OCI-LY3 (cell line): ENCODE measurements at regions not wholly inside any gene's neighbourhood (a gene's known extent, or its start where the extent isn't known, plus 50 kb on each side); places are given as distances from the start of the nearest gene placed in this dataset.
A peak's percentile ranks its signal among the peaks of the same experiment; 100 is the strongest.

ENCODE experiments used
- H2AFZ ChIP-seq: fragments of 200-600, 300-600 bp; shearing (Covaris generic); 2 replicates; pipeline ENCODE4 v1.6.0; 2014; ENCODE audit warnings: antibody characterized with exemption, low read depth, low read length
- H3K27ac ChIP-seq: fragments of 200-600, 300-600 bp; sonication (generic); 2 replicates; pipeline ENCODE4 v1.5.1; 2014; ENCODE audit warnings: mild to moderate bottlenecking, low read length, moderate library complexity, mixed read lengths
- H3K27me3 ChIP-seq: fragments of 200-600, 300-600 bp; sonication (generic); 2 replicates; pipeline ENCODE4 v1.6.1; 2014; ENCODE audit warnings: low read depth, low read length, mixed read lengths
- H3K36me3 ChIP-seq: fragments of 200-600, 300-600 bp; sonication (generic); replicated peaks from 2 replicates; pipeline ENCODE3; 2014; ENCODE audit warnings: low read depth, low read length, mixed read lengths
- H3K4me1 ChIP-seq: fragments of 300-600, 200-600 bp; sonication (generic); 2 replicates; pipeline ENCODE4 v1.6.1; 2014; ENCODE audit warnings: low read length, mixed read lengths
- H3K4me2 ChIP-seq: fragments of 200-600, 300-600 bp; sonication (generic); 2 replicates; pipeline ENCODE4 v1.6.1; 2014; ENCODE audit warnings: low read length, mixed read lengths
- H3K4me3 ChIP-seq: fragments of 300-600, 200-600 bp; sonication (generic); 2 replicates; pipeline ENCODE4 v1.5.1; 2014; ENCODE audit warnings: antibody characterized with exemption, mild to moderate bottlenecking, low read length, moderate library complexity
- H3K79me2 ChIP-seq: fragments of 300-600, 200-600 bp; shearing (Covaris generic); 2 replicates; pipeline ENCODE4 v1.6.1; 2014; ENCODE audit warnings: mild to moderate bottlenecking, low read length, mixed read lengths
- H3K9ac ChIP-seq: fragments of 300-600, 200-600 bp; shearing (Covaris generic); 2 replicates; pipeline ENCODE4 v1.6.0; 2014; ENCODE audit warnings: mild to moderate bottlenecking, low read length, moderate library complexity
- H3K9me3 ChIP-seq: fragments of 200-600, 300-600 bp; shearing (Covaris generic); 2 replicates; pipeline ENCODE4 v1.6.1; 2014; ENCODE audit warnings: low read length, mixed read lengths; ENCODE audit not compliant: insufficient read depth
- H4K20me1 ChIP-seq: fragments of 200-600, 300-600 bp; sonication (generic); 2 replicates; pipeline ENCODE4 v1.6.1; 2016; ENCODE audit warnings: low read length, mixed read lengths; ENCODE audit not compliant: insufficient read depth
- EZH2phosphoT487 ChIP-seq: fragments of 200-600 bp; shearing (Covaris generic); IDR thresholded peaks from 2 replicates; pipeline ENCODE4 v1.6.1; 2018; ENCODE audit warnings: antibody characterized with exemption, mixed run types, low read depth
- TF ChIP-seq, protein P1 (sequence below): fragments of 200-600, 300-600 bp; sonication (generic); IDR thresholded peaks from 2 replicates; pipeline ENCODE4 v1.5.1; 2014; ENCODE audit warnings: antibody characterized with exemption, low read length, low read depth

DNA sequence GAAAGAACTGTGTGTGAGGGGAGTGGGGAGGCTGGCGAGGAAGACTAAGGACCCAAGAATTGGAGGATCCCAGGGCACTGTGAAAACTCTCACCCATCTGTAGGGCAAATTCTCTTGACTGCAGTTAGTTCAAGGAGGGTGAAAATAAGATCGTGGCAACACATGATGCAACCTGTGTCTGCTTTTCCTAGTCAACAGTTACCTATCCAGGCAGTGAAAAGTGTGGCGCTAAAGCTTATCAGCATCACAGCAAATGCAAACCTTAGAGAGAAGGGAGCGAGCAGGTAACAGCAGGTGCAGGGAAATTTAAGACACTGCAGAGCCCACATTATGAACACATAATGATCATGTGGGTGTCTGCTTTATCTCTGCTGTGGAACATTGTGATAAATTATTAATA lies 97.7 kb upstream of the SGK1 start:
- Histone ChIP-seq H3K4me1 (peaks cover 14% of the 10 kb centered on the region), H3K4me2 (peak overlapping the region; percentile 29), H3K4me3 (no peak overlapping the region), H4K20me1 (no peaks in the 10 kb centered on the region), H3K27ac (no peak overlapping the region), H3K27me3 (no peaks in the 10 kb centered on the region), H3K9ac (no peak overlapping the region), H3K79me2 (no peaks in the 10 kb centered on the region), H3K9me3 (0 out of 2 replicates have a peak, but pooled peaks cover 7% of the 10 kb centered on the region), H2AFZ (peak overlapping the region; percentile 42), H3K36me3 (no peaks in the 10 kb centered on the region)
- TF ChIP-seq, protein P1, sequence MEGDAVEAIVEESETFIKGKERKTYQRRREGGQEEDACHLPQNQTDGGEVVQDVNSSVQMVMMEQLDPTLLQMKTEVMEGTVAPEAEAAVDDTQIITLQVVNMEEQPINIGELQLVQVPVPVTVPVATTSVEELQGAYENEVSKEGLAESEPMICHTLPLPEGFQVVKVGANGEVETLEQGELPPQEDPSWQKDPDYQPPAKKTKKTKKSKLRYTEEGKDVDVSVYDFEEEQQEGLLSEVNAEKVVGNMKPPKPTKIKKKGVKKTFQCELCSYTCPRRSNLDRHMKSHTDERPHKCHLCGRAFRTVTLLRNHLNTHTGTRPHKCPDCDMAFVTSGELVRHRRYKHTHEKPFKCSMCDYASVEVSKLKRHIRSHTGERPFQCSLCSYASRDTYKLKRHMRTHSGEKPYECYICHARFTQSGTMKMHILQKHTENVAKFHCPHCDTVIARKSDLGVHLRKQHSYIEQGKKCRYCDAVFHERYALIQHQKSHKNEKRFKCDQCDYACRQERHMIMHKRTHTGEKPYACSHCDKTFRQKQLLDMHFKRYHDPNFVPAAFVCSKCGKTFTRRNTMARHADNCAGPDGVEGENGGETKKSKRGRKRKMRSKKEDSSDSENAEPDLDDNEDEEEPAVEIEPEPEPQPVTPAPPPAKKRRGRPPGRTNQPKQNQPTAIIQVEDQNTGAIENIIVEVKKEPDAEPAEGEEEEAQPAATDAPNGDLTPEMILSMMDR, result no peak
- no peak for TF ChIP-seq EZH2phosphoT487

GRCh38 chr6:134415194-134415593 lies 97.3 kb upstream of the SGK1 start:
- no peaks in the 10 kb centered on the region for H3K79me2 ChIP-seq
- TF ChIP-seq, protein P1, result no peak
- no peak for TF ChIP-seq EZH2phosphoT487
- H4K20me1 ChIP-seq, result no peaks in the 10 kb centered on the region
- H3K4me3 ChIP-seq, result no peak overlapping the region
- peaks cover 14% of the 10 kb centered on the region for H3K4me1 ChIP-seq
- no peaks in the 10 kb centered on the region for H3K27me3 ChIP-seq
- no peak overlapping the region for H3K27ac ChIP-seq
- H3K4me2 ChIP-seq, result peak overlapping the region; percentile 29
- no peak overlapping the region for H3K9ac ChIP-seq
- peak overlapping the region; percentile 42 for H2AFZ ChIP-seq
- no peaks in the 10 kb centered on the region for H3K36me3 ChIP-seq
- H3K9me3 ChIP-seq, result 0 out of 2 replicates have a peak, but pooled peaks cover 7% of the 10 kb centered on the region

DNA sequence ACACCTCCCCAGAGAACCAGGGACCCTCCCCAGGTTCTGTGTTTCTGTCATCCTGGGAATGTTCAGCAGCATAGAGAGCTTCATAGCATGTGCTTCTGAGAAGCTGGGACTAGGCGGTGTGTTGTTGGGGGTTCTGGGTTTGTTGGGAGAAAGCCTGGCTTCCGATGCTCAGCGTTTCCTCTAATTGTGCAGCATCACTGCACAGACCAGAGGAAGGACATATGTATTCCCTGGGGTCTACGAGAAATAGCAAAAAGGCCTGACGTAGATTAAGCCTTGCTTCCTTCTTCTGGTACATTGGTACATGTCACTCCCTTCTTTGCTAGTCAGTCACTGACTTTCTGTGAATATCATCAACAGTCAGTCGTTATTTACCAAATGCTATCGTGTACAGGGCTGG lies 96.9 kb upstream of the SGK1 start:
- H3K36me3 ChIP-seq, result no peaks in the 10 kb centered on the region
- no peak overlapping the region for H3K9ac ChIP-seq
- no peaks in the 10 kb centered on the region for H3K79me2 ChIP-seq
- peak overlapping the region; percentile 29; the same call in 1 of the 2 replicates for H3K4me2 ChIP-seq
- no peaks in the 10 kb centered on the region for H4K20me1 ChIP-seq
- H3K9me3 ChIP-seq, result 0 out of 2 replicates have a peak, but pooled peaks cover 7% of the 10 kb centered on the region
- no peak overlapping the region for H3K4me3 ChIP-seq
- no peak for TF ChIP-seq EZH2phosphoT487
- TF ChIP-seq, protein P1, result no peak
- H3K27ac ChIP-seq, result no peak overlapping the region
- H2AFZ ChIP-seq, result peak overlapping the region; percentile 29; the same call in 1 of the 2 replicates
- no peaks in the 10 kb centered on the region for H3K27me3 ChIP-seq
- peaks cover 14% of the 10 kb centered on the region for H3K4me1 ChIP-seq

- H3K4me1 ChIP-seq, result peaks cover 14% of the 10 kb centered on the region
- H3K9ac ChIP-seq, result no peak overlapping the region
- H3K4me2 ChIP-seq, result no peak overlapping the region
- H3K79me2 ChIP-seq, result no peaks in the 10 kb centered on the region
- no peaks in the 10 kb centered on the region for H3K27me3 ChIP-seq
- 0 out of 2 replicates have a peak, but pooled peaks cover 7% of the 10 kb centered on the region for H3K9me3 ChIP-seq
- no peaks in the 10 kb centered on the region for H3K36me3 ChIP-seq
- H2AFZ ChIP-seq, result no peak overlapping the region
- H3K27ac ChIP-seq, result no peak overlapping the region
- no peaks in the 10 kb centered on the region for H4K20me1 ChIP-seq
- no peak overlapping the region for H3K4me3 ChIP-seq
- TF ChIP-seq, protein P1, result no peak
- TF ChIP-seq EZH2phosphoT487, result no peak
Observed at GRCh38 chr6:134413241-134413643, 95.3 kb upstream of the SGK1 start.
